HepG2 (cell line): ENCODE measurements at regions not wholly inside any gene's neighbourhood (a gene's known extent, or its start where the extent isn't known, plus 50 kb on each side); places are given as distances from the start of the nearest gene placed in this dataset.

Experiments
- CREB1 ChIP-seq, 2 experiments: fragments of 450-650 bp in 1 of 2; IDR thresholded peaks; 2 replicates each; pipeline ENCODE4 v1.6.1; 2016 to 2017; ENCODE audit warnings: control low read depth in 1 of 2, mild to moderate bottlenecking in 1 of 2, missing compliant biosample characterization in 1 of 2, missing genetic modification characterization in 1 of 2
- EZH2 ChIP-seq: conservative IDR thresholded peaks from 2 replicates; pipeline ENCODE4 v1.6.1; 2012; ENCODE audit warnings: mild to moderate bottlenecking, low read depth, low read length, moderate library complexity
- FOXP1 ChIP-seq, 2 experiments: fragments of 450-650 bp in 1 of 2; IDR thresholded peaks; 2 replicates each; pipeline ENCODE4 v1.6.1; 2017 to 2018; ENCODE audit warnings: antibody characterized with exemption in 1 of 2
- JUN ChIP-seq: sonication (generic); formaldehyde crosslinking; IDR thresholded peaks from 2 replicates; pipeline ENCODE4 v1.4.0; 2020; ENCODE audit warnings: mild to moderate bottlenecking, missing genetic modification reagents
- NFE2L1 ChIP-seq: sonication (generic); formaldehyde crosslinking; IDR thresholded peaks from 2 replicates; pipeline ENCODE4 v1.4.0; 2020; ENCODE audit warnings: missing genetic modification reagents, mild to moderate bottlenecking, borderline replicate concordance
- POLR2AphosphoS5 ChIP-seq: IDR thresholded peaks from 2 replicates; pipeline ENCODE4 v1.6.1; 2012; ENCODE audit warnings: low read depth, low read length
- ZNF251 ChIP-seq: sonication (generic); formaldehyde crosslinking; IDR thresholded peaks from 2 replicates; pipeline ENCODE4 v1.9.0; 2021; ENCODE audit warnings: mild to moderate bottlenecking, missing genetic modification reagents
- ZNF510 ChIP-seq: sonication (generic); formaldehyde crosslinking; IDR thresholded peaks from 2 replicates; pipeline ENCODE4 v1.4.0; 2020; ENCODE audit warnings: low read depth, mild to moderate bottlenecking, missing genetic modification reagents
- ZNF782 ChIP-seq: sonication (generic); formaldehyde crosslinking; IDR thresholded peaks from 2 replicates; pipeline ENCODE4 v1.4.0; 2020; ENCODE audit warnings: missing genetic modification reagents, mild to moderate bottlenecking, borderline replicate concordance
- TF ChIP-seq, protein P1 (sequence below): sonication (generic); formaldehyde crosslinking; IDR thresholded peaks from 2 replicates; pipeline ENCODE4 v1.5.0; 2020; ENCODE audit warnings: mild to moderate bottlenecking, missing genetic modification reagents
- TF ChIP-seq, protein P2 (sequence below): sonication (generic); formaldehyde crosslinking; conservative IDR thresholded peaks from 2 replicates; pipeline ENCODE4 v1.8.1; 2023; ENCODE audit warnings: missing genetic modification reagents

DNA sequence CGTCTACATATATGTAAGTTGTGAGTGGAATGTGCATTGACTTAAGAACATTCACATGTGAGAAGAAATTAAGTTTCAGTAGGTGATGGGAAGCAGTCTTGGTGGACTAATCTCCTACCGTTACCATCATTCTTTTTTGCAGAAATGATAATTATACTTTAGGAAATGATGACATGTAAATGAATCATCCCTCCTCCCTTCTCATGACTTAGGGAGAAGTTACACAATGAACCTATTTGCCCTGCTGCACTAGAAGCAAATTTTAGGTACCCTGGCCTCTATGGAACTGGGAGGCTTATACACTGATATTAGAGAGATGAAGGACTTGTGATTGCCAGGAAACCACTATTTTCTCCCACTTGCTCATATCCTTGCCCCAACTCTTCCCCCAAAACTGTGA is 214.2 kb downstream of the CALCRL start:
- TF ChIP-seq, protein P1, sequence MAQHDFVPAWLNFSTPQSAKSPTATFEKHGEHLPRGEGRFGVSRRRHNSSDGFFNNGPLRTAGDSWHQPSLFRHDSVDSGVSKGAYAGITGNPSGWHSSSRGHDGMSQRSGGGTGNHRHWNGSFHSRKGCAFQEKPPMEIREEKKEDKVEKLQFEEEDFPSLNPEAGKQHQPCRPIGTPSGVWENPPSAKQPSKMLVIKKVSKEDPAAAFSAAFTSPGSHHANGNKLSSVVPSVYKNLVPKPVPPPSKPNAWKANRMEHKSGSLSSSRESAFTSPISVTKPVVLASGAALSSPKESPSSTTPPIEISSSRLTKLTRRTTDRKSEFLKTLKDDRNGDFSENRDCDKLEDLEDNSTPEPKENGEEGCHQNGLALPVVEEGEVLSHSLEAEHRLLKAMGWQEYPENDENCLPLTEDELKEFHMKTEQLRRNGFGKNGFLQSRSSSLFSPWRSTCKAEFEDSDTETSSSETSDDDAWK (CRISPR knock-in tag) = no peak
- no peak for TF ChIP-seq EZH2
- TF ChIP-seq ZNF782 (CRISPR knock-in tag) = no peak
- TF ChIP-seq ZNF510 (CRISPR knock-in tag) = no peak
- TF ChIP-seq ZNF251 (CRISPR knock-in tag) = no peak
- no peak for TF ChIP-seq NFE2L1 (CRISPR knock-in tag)
- TF ChIP-seq CREB1 (IDR thresholded peaks at IDR 0.05) = no peak
- no peak for TF ChIP-seq CREB1 (CRISPR knock-in tag; IDR thresholded peaks at IDR 0.05)
- TF ChIP-seq, protein P2, sequence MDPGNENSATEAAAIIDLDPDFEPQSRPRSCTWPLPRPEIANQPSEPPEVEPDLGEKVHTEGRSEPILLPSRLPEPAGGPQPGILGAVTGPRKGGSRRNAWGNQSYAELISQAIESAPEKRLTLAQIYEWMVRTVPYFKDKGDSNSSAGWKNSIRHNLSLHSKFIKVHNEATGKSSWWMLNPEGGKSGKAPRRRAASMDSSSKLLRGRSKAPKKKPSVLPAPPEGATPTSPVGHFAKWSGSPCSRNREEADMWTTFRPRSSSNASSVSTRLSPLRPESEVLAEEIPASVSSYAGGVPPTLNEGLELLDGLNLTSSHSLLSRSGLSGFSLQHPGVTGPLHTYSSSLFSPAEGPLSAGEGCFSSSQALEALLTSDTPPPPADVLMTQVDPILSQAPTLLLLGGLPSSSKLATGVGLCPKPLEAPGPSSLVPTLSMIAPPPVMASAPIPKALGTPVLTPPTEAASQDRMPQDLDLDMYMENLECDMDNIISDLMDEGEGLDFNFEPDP (CRISPR knock-in tag) = no peak
- no peak for TF ChIP-seq JUN
- no peak for TF ChIP-seq FOXP1 (IDR thresholded peaks at IDR 0.05)
- no peak for TF ChIP-seq FOXP1 (CRISPR knock-in tag; IDR thresholded peaks at IDR 0.05)
- no peak for TF ChIP-seq POLR2AphosphoS5
